ENCODE measurements at regions not wholly inside any gene's neighbourhood (a gene's known extent, or its start where the extent isn't known, plus 50 kb on each side); places are given as distances from the start of the nearest gene placed in this dataset.

- Histone ChIP-seq H3K4me1 (ENCODE audit: control insufficient read depth, extremely low read depth, insufficient read depth, low read length) (no peaks in the 10 kb centered on the region), H3K27me3 (ENCODE audit: control insufficient read depth, insufficient read depth, low read length) (no peaks in the 10 kb centered on the region), H2AFZ (ENCODE audit: low read length) (no peak overlapping the region), H3K9ac (ENCODE audit: insufficient read depth, low read length) (no peak overlapping the region), H3K4me3 (replicated peaks in 1 of 4; ENCODE audit: control extremely low read depth in 1 of 4, insufficient read depth in 1 of 4, low read depth in 3 of 4, low read length in 4 of 4) (no peak overlapping the region), H3K36me3 (ENCODE audit: control insufficient read depth, insufficient read depth, low read length) (no peaks in the 10 kb centered on the region), H4K20me1 (ENCODE audit: control insufficient read depth, extremely low read depth, insufficient read depth, low read length) (no peaks in the 10 kb centered on the region), H3K79me2 (ENCODE audit: control insufficient read depth, insufficient read depth, low read length) (no peaks in the 10 kb centered on the region), H3K4me2 (ENCODE audit: extremely low read depth, insufficient read depth, low read length) (peak overlapping the region; percentile 23), H3K27ac (ENCODE audit: insufficient read depth, low read length) (no peak overlapping the region), H3K9me3 (ENCODE audit: control insufficient read depth, insufficient read depth, low read depth, low read length) (no peaks in the 10 kb centered on the region)
- TF ChIP-seq, protein P1, sequence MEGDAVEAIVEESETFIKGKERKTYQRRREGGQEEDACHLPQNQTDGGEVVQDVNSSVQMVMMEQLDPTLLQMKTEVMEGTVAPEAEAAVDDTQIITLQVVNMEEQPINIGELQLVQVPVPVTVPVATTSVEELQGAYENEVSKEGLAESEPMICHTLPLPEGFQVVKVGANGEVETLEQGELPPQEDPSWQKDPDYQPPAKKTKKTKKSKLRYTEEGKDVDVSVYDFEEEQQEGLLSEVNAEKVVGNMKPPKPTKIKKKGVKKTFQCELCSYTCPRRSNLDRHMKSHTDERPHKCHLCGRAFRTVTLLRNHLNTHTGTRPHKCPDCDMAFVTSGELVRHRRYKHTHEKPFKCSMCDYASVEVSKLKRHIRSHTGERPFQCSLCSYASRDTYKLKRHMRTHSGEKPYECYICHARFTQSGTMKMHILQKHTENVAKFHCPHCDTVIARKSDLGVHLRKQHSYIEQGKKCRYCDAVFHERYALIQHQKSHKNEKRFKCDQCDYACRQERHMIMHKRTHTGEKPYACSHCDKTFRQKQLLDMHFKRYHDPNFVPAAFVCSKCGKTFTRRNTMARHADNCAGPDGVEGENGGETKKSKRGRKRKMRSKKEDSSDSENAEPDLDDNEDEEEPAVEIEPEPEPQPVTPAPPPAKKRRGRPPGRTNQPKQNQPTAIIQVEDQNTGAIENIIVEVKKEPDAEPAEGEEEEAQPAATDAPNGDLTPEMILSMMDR (conservative IDR thresholded peaks at IDR 0.05 in 1 of 2, IDR thresholded peaks at IDR 0.05 in 1 of 2; ENCODE audit: low read depth in 1 of 2, low read length in 2 of 2): no peak
- no peak for TF ChIP-seq EZH2 (IDR thresholded peaks at IDR 0.05; ENCODE audit: low read length, missing control alignments)
- peak; percentile 95 to 97 for DNase-seq (ENCODE audit: low read depth in 2 of 2)
Measured at GRCh38 chr2:157032017-157032416, 225.5 kb upstream of the GALNT5 start.

GRCh38 chr2:157036726-157037125, 220.8 kb upstream of the GALNT5 start:
- TF ChIP-seq, protein P1 (conservative IDR thresholded peaks at IDR 0.05 in 1 of 2, IDR thresholded peaks at IDR 0.05 in 1 of 2; ENCODE audit: low read depth in 1 of 2, low read length in 2 of 2): no peak
- no peak for TF ChIP-seq EZH2 (IDR thresholded peaks at IDR 0.05; ENCODE audit: low read length, missing control alignments)
- peak in 1 of 2 donors; percentile 37 for DNase-seq (ENCODE audit: low read depth in 2 of 2)
- Histone ChIP-seq H3K27me3 (ENCODE audit: control insufficient read depth, insufficient read depth, low read length) (no peaks in the 10 kb centered on the region), H3K9ac (ENCODE audit: insufficient read depth, low read length) (no peak overlapping the region), H3K4me3 (replicated peaks in 1 of 4; ENCODE audit: control extremely low read depth in 1 of 4, insufficient read depth in 1 of 4, low read depth in 3 of 4, low read length in 4 of 4) (no peak overlapping the region), H3K9me3 (ENCODE audit: control insufficient read depth, insufficient read depth, low read depth, low read length) (no peaks in the 10 kb centered on the region), H4K20me1 (ENCODE audit: control insufficient read depth, extremely low read depth, insufficient read depth, low read length) (no peaks in the 10 kb centered on the region), H3K79me2 (ENCODE audit: control insufficient read depth, insufficient read depth, low read length) (no peaks in the 10 kb centered on the region), H3K36me3 (ENCODE audit: control insufficient read depth, insufficient read depth, low read length) (no peaks in the 10 kb centered on the region), H3K27ac (ENCODE audit: insufficient read depth, low read length) (no peak overlapping the region), H3K4me2 (ENCODE audit: extremely low read depth, insufficient read depth, low read length) (no peak overlapping the region), H2AFZ (ENCODE audit: low read length) (no peak overlapping the region), H3K4me1 (ENCODE audit: control insufficient read depth, extremely low read depth, insufficient read depth, low read length) (no peaks in the 10 kb centered on the region)

GRCh38 chr2:157043786-157044185, 213.7 kb upstream of the GALNT5 start:
- no peaks in the 10 kb centered on the region for H3K9me3 ChIP-seq (ENCODE audit: control insufficient read depth, insufficient read depth, low read depth, low read length)
- TF ChIP-seq EZH2 (IDR thresholded peaks at IDR 0.05; ENCODE audit: low read length, missing control alignments): no peak
- TF ChIP-seq, protein P1 (conservative IDR thresholded peaks at IDR 0.05 in 1 of 2, IDR thresholded peaks at IDR 0.05 in 1 of 2; ENCODE audit: low read depth in 1 of 2, low read length in 2 of 2): no peak
- no peak overlapping the region for H2AFZ ChIP-seq (ENCODE audit: low read length)
- H3K27me3 ChIP-seq (ENCODE audit: control insufficient read depth, insufficient read depth, low read length): no peaks in the 10 kb centered on the region
- no peak for DNase-seq (ENCODE audit: low read depth in 2 of 2)
- no peaks in the 10 kb centered on the region for H3K4me1 ChIP-seq (ENCODE audit: control insufficient read depth, extremely low read depth, insufficient read depth, low read length)
- H3K36me3 ChIP-seq (ENCODE audit: control insufficient read depth, insufficient read depth, low read length): no peaks in the 10 kb centered on the region
- no peak overlapping the region for H3K27ac ChIP-seq (ENCODE audit: insufficient read depth, low read length)
- no peak overlapping the region for H3K9ac ChIP-seq (ENCODE audit: insufficient read depth, low read length)
- H3K4me3 ChIP-seq (replicated peaks in 1 of 4; ENCODE audit: control extremely low read depth in 1 of 4, insufficient read depth in 1 of 4, low read depth in 3 of 4, low read length in 4 of 4): no peak overlapping the region
- no peaks in the 10 kb centered on the region for H4K20me1 ChIP-seq (ENCODE audit: control insufficient read depth, extremely low read depth, insufficient read depth, low read length)
- H3K4me2 ChIP-seq (ENCODE audit: extremely low read depth, insufficient read depth, low read length): no peak overlapping the region
- no peaks in the 10 kb centered on the region for H3K79me2 ChIP-seq (ENCODE audit: control insufficient read depth, insufficient read depth, low read length)

Measured in fibroblast of lung (primary cell).